ENCODE measurements at regions not wholly inside any gene's neighbourhood (a gene's known extent, or its start where the extent isn't known, plus 50 kb on each side); places are given as distances from the start of the nearest gene placed in this dataset.

DNA sequence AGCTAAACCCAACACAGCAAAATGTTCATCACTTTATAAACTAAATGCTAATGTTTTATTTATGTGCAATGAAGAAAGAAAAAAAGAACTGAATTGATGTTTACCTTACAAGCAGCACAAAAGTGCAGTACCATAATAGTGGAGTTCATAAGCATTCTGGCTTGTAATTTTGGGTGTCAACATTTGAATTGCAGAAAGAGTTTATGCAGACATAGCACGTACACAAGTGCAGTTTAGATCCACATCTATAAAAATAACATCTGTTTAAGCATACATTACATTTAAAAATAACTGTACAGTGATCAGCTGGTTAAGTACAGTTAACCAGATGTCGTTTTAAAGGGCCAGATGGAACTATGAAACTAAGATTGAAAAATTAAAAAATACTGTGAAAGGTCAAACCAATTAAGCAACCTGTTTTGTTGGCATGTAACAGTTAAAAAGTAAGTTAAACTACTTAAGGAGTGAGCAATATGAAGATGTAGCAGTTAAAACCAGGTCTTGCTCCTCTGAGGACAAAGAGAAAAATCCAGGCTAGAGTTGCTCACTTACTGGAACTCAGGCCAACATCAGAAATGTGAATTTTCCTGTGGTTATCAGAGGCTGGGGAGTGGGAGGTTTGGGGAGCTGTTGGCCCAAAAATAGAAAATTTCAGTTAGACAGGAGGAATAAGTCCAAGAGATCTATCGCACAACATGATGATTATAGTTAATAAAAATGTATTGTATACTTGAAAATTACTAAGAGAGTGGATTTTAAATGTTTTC, 204.9 kb upstream of the MDFIC2 start:
- H3K4me1 ChIP-seq: no peaks in the 10 kb centered on the region
- DNase-seq: no peak

DNA sequence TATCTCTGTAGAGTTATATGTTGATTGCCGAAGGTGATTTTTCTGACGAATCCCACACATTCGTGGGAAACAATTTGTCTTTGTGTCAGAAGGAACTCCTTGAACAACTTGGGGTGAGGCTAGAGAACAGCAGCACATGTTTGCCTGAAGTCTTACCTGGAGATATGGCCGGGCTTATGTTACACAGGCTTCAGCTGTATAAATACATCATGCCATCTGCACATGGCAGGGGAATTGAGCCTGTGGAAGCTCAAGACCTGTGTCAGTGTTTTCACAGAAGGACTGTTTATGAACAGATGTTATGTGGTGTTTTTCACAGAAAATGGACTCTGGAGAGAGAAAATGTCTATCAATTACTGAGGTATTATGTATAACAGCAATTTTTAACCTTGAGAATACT, 203.6 kb upstream of the MDFIC2 start:
- no peaks in the 10 kb centered on the region for H3K36me3 ChIP-seq
- no peak overlapping the region for H3K27ac ChIP-seq (replicated peaks)
- H3K4me1 ChIP-seq: no peaks in the 10 kb centered on the region
- intact Hi-C loops (cut with micrococcal nuclease): no loop called here
- no peaks in the 10 kb centered on the region for H3K9me3 ChIP-seq (replicated peaks)
- no peak overlapping the region for H3K4me3 ChIP-seq
- peaks cover 24% of the 10 kb centered on the region for H3K27me3 ChIP-seq (ENCODE audit: low read depth)
- TF ChIP-seq, protein P1, sequence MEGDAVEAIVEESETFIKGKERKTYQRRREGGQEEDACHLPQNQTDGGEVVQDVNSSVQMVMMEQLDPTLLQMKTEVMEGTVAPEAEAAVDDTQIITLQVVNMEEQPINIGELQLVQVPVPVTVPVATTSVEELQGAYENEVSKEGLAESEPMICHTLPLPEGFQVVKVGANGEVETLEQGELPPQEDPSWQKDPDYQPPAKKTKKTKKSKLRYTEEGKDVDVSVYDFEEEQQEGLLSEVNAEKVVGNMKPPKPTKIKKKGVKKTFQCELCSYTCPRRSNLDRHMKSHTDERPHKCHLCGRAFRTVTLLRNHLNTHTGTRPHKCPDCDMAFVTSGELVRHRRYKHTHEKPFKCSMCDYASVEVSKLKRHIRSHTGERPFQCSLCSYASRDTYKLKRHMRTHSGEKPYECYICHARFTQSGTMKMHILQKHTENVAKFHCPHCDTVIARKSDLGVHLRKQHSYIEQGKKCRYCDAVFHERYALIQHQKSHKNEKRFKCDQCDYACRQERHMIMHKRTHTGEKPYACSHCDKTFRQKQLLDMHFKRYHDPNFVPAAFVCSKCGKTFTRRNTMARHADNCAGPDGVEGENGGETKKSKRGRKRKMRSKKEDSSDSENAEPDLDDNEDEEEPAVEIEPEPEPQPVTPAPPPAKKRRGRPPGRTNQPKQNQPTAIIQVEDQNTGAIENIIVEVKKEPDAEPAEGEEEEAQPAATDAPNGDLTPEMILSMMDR (IDR thresholded peaks at IDR 0.05; ENCODE audit: borderline replicate concordance): no peak
- no peak for DNase-seq

More for the DNA sequence above, 204.9 kb upstream of the MDFIC2 start:
- Histone ChIP-seq H3K36me3 (no peaks in the 10 kb centered on the region), H3K4me3 (no peak overlapping the region), H3K27ac (replicated peaks) (no peak overlapping the region), H3K27me3 (ENCODE audit: low read depth) (peaks cover 24% of the 10 kb centered on the region), H3K9me3 (replicated peaks) (no peaks in the 10 kb centered on the region)
- TF ChIP-seq, protein P1 (IDR thresholded peaks at IDR 0.05; ENCODE audit: borderline replicate concordance): no peak
- intact Hi-C loops (cut with micrococcal nuclease): no loop called here

DNA sequence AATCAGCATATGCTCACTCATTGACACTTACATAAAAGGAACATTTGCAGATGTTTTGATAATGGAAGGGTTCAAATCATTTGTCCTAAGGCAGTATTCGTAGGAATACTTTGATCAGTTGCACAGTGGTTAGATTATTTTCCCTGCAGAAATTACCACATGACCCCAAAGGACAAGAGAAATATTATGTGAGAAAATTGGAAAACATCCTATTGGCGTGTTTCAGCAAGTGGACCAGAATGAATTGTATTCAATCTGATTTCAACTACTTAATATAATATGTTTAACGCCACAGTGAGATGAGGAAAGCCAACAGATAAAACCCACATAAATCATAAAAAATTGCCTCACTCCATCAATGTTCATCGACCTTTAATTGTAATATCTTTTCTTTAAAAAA, 195.0 kb upstream of the MDFIC2 start:
- no peak overlapping the region for H3K27ac ChIP-seq (replicated peaks)
- H3K36me3 ChIP-seq: no peaks in the 10 kb centered on the region
- H3K4me3 ChIP-seq: no peak overlapping the region
- intact Hi-C loops (cut with micrococcal nuclease): no loop called here
- H3K27me3 ChIP-seq (ENCODE audit: low read depth): no peaks in the 10 kb centered on the region
- H3K4me1 ChIP-seq: no peaks in the 10 kb centered on the region
- DNase-seq: no peak
- no peaks in the 10 kb centered on the region for H3K9me3 ChIP-seq (replicated peaks)
- TF ChIP-seq, protein P1 (IDR thresholded peaks at IDR 0.05; ENCODE audit: borderline replicate concordance): no peak

DNA sequence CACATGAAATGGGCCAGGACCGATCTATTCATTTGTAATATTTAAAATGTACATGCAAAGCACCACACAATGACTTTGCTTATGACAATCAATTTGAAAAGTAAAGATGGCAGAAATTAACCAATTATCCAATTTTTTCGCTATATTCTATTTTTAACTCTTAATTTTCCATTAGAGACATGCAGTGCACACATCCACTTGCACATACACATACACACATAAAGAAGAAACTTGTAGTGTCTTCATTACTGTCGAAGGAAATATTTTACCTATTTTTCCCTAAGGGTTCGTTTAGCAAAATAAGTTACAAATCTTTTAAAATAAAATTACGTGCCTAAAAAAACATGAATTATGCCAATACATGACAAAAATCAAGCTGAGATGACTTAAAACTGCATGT, 194.3 kb upstream of the MDFIC2 start:
- no peaks in the 10 kb centered on the region for H3K4me1 ChIP-seq
- DNase-seq: no peak
- TF ChIP-seq, protein P1 (IDR thresholded peaks at IDR 0.05; ENCODE audit: borderline replicate concordance): no peak
- no peaks in the 10 kb centered on the region for H3K9me3 ChIP-seq (replicated peaks)
- no peak overlapping the region for H3K4me3 ChIP-seq
- no peaks in the 10 kb centered on the region for H3K36me3 ChIP-seq
- intact Hi-C loops (cut with micrococcal nuclease): no loop called here
- H3K27ac ChIP-seq (replicated peaks): no peak overlapping the region
- H3K27me3 ChIP-seq (ENCODE audit: low read depth): peaks cover 1% of the 10 kb centered on the region

DNA sequence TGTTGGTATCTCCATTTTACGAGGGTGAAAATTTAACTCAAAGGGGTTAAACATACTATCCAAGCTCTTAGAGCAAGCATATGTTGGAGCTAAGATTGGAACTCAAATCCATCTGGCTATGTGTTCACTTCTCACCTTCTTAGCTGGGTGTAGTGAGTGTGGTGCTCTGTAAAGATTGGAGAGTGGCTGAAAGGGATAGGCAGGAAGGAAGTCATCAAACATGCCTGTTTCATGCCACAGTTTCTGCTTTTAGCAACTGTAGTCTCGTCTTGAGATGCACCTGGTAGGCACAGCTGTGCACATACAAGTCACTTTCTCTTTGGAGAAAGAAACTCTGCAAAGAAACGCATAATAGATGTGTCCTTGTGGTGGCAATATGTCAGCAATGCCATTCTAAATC, 189.1 kb upstream of the MDFIC2 start:
- peaks cover 22% of the 10 kb centered on the region for H3K27me3 ChIP-seq (ENCODE audit: low read depth)
- H3K9me3 ChIP-seq (replicated peaks): no peaks in the 10 kb centered on the region
- no peaks in the 10 kb centered on the region for H3K4me1 ChIP-seq
- TF ChIP-seq, protein P1 (IDR thresholded peaks at IDR 0.05; ENCODE audit: borderline replicate concordance): no peak
- no peaks in the 10 kb centered on the region for H3K36me3 ChIP-seq
- H3K27ac ChIP-seq (replicated peaks): no peak overlapping the region
- no peak overlapping the region for H3K4me3 ChIP-seq
- no peak for DNase-seq
- intact Hi-C loops (cut with micrococcal nuclease): no loop called here

All from left ventricle myocardium inferior (tissue), 1 donor.